GM19467 (cell line): ENCODE measurements at regions not wholly inside any gene's neighbourhood (a gene's known extent, or its start where the extent isn't known, plus 50 kb on each side); places are given as distances from the start of the nearest gene placed in this dataset.
"Not testable (repeated sequence)": the region's sequence is repeated elsewhere in the genome, so short reads cannot be mapped to it uniquely, and the experiment has no call there.

ENCODE experiments used
- ATAC-seq: cut with Tn5 transposase; IDR thresholded peaks from one replicate; pipeline ENCODE4 v1.9.1; 2021; ENCODE audit warnings: mild to moderate bottlenecking, moderate library complexity; ENCODE audit not compliant: unreplicated experiment

GRCh38 chr1:58206749-58207148, 339.8 kb downstream of the OMA1 start:
- ATAC-seq = no peak

GRCh38 chr1:58204284-58204683, 342.2 kb downstream of the OMA1 start:
- no peak for ATAC-seq

GRCh38 chr1:58201492-58202106, 344.9 kb downstream of the OMA1 start:
- no peak for ATAC-seq

GRCh38 chr1:58200437-58200836, 346.1 kb downstream of the OMA1 start:
- ATAC-seq = no peak

GRCh38 chr1:58197811-58198210, 348.7 kb downstream of the OMA1 start:
- ATAC-seq = no peak

- no peak for ATAC-seq
These were observed 356.1 kb downstream of the OMA1 start for GRCh38 chr1:58190267-58190988.

GRCh38 chr1:58189453-58189852, 357.1 kb downstream of the OMA1 start:
- ATAC-seq = no peak

- ATAC-seq = no peak
These were observed 363.2 kb downstream of the OMA1 start for GRCh38 chr1:58183286-58183685.

- ATAC-seq = no peak
These were observed 366.0 kb downstream of the OMA1 start for GRCh38 chr1:58180537-58180936.

GRCh38 chr1:58169160-58169559, 377.4 kb downstream of the OMA1 start:
- ATAC-seq = not testable (repeated sequence)

- not testable (repeated sequence) for ATAC-seq
These were observed 379.4 kb downstream of the OMA1 start for GRCh38 chr1:58167131-58167530.

- ATAC-seq = no peak
These were observed 380.1 kb downstream of the OMA1 start for GRCh38 chr1:58166417-58166816.

- ATAC-seq = no peak
These were observed 381.5 kb downstream of the OMA1 start for GRCh38 chr1:58165073-58165472.

GRCh38 chr1:58162952-58163550, 383.5 kb downstream of the OMA1 start:
- ATAC-seq = no peak

- no peak for ATAC-seq
These were observed 387.1 kb downstream of the OMA1 start for GRCh38 chr1:58159434-58159830.

GRCh38 chr1:58158506-58159433, 387.8 kb downstream of the OMA1 start:
- ATAC-seq = no peak

- no peak for ATAC-seq
These were observed 388.5 kb downstream of the OMA1 start for GRCh38 chr1:58158016-58158415.

GRCh38 chr1:58157256-58157655, 389.3 kb downstream of the OMA1 start:
- ATAC-seq = no peak

GRCh38 chr1:58156831-58157230, 389.7 kb downstream of the OMA1 start:
- no peak for ATAC-seq

GRCh38 chr1:58156124-58156468, 390.4 kb downstream of the OMA1 start:
- ATAC-seq = no peak

GRCh38 chr1:58155418-58156123, 391.0 kb downstream of the OMA1 start:
- ATAC-seq = no peak
